Trophoblast cell (in vitro differentiated cells and primary cell): ENCODE measurements at regions not wholly inside any gene's neighbourhood (a gene's known extent, or its start where the extent isn't known, plus 50 kb on each side); places are given as distances from the start of the nearest gene placed in this dataset.

Experiments
- DNase-seq, 2 donors: peaks; one replicate each; pipeline ENCODE4 v3.0.0-alpha.2; 2016
- H2AFZ ChIP-seq: 2 replicates; pipeline ENCODE4 v1.6.1; 2013; ENCODE audit warnings: low read length, moderate library complexity, mild to moderate bottlenecking; ENCODE audit not compliant: insufficient read depth, poor library complexity
- H2AK5ac ChIP-seq: 2 replicates; pipeline ENCODE4 v1.6.1; 2013; ENCODE audit warnings: mild to moderate bottlenecking, low read length
- H2BK120ac ChIP-seq: 2 replicates; pipeline ENCODE4 v1.6.1; 2013; ENCODE audit warnings: low read length, mild to moderate bottlenecking, moderate library complexity; ENCODE audit not compliant: insufficient read depth, poor library complexity
- H2BK12ac ChIP-seq: 2 replicates; pipeline ENCODE4 v1.6.1; 2013; ENCODE audit warnings: mild to moderate bottlenecking, low read length, moderate library complexity
- H2BK5ac ChIP-seq: 2 replicates; pipeline ENCODE4 v1.6.1; 2013; ENCODE audit warnings: low read length, low read depth, moderate library complexity, mild to moderate bottlenecking; ENCODE audit not compliant: poor library complexity
- H3K14ac ChIP-seq: 2 replicates; pipeline ENCODE4 v1.6.1; 2013; ENCODE audit warnings: mild to moderate bottlenecking, low read length
- H3K18ac ChIP-seq: 2 replicates; pipeline ENCODE4 v1.6.1; 2013; ENCODE audit warnings: mild to moderate bottlenecking, low read length
- H3K23ac ChIP-seq: 2 replicates; pipeline ENCODE4 v1.6.1; 2013; ENCODE audit warnings: low read length
- H3K27ac ChIP-seq: 2 replicates; pipeline ENCODE4 v1.5.1; 2013; ENCODE audit warnings: low read depth, mild to moderate bottlenecking, inconsistent platforms, low read length, moderate library complexity
- H3K27me3 ChIP-seq: 2 replicates; pipeline ENCODE4 v1.6.1; 2013; ENCODE audit warnings: inconsistent platforms, mild to moderate bottlenecking, low read length, moderate library complexity; ENCODE audit not compliant: insufficient read depth
- H3K36me3 ChIP-seq, 2 experiments: 1 replicate in 1 of 2; 2 replicates in 1 of 2; pipeline ENCODE4 v1.6.1; 2013; ENCODE audit warnings: low read length in 2 of 2, mild to moderate bottlenecking in 2 of 2, moderate library complexity in 1 of 2; ENCODE audit not compliant: insufficient read depth in 2 of 2, control insufficient read depth in 1 of 2
- H3K4ac ChIP-seq: 2 replicates; pipeline ENCODE4 v1.6.1; 2013; ENCODE audit warnings: low read depth, mild to moderate bottlenecking, low read length, moderate library complexity
- H3K4me1 ChIP-seq, 2 experiments: 1 replicate in 1 of 2; 2 replicates in 1 of 2; pipeline ENCODE4 v1.6.1; 2013; ENCODE audit warnings: low read length in 2 of 2, mild to moderate bottlenecking in 2 of 2, moderate library complexity in 1 of 2; ENCODE audit not compliant: insufficient read depth in 2 of 2, control insufficient read depth in 1 of 2
- H3K4me2 ChIP-seq: 2 replicates; pipeline ENCODE4 v1.6.1; 2013; ENCODE audit warnings: inconsistent platforms, mild to moderate bottlenecking, low read length, moderate library complexity
- H3K4me3 ChIP-seq: 2 replicates; pipeline ENCODE4 v1.5.1; 2013; ENCODE audit warnings: mild to moderate bottlenecking, low read depth, low read length, inconsistent platforms
- H3K79me1 ChIP-seq: one replicate; pipeline ENCODE4 v1.6.1; 2013; ENCODE audit warnings: low read length
- H3K79me2 ChIP-seq: 2 replicates; pipeline ENCODE4 v1.6.1; 2013; ENCODE audit warnings: low read length, mild to moderate bottlenecking; ENCODE audit not compliant: control insufficient read depth, insufficient read depth, poor library complexity
- H3K9ac ChIP-seq: 2 replicates; pipeline ENCODE4 v1.6.1; 2013; ENCODE audit warnings: mild to moderate bottlenecking, low read length
- H3K9me3 ChIP-seq: 2 replicates; pipeline ENCODE4 v1.6.1; 2013; ENCODE audit warnings: low read depth, mild to moderate bottlenecking, control low read depth, inconsistent platforms, low read length; ENCODE audit not compliant: insufficient read depth
- H4K12ac ChIP-seq: 2 replicates; pipeline ENCODE4 v1.6.1; 2013; ENCODE audit warnings: low read depth, mild to moderate bottlenecking, low read length, moderate library complexity
- H4K8ac ChIP-seq: 2 replicates; pipeline ENCODE4 v1.6.1; 2013; ENCODE audit warnings: low read depth, mild to moderate bottlenecking, low read length, moderate library complexity
- H4K91ac ChIP-seq: one replicate; pipeline ENCODE4 v1.6.1; 2013; ENCODE audit warnings: low read depth, mild to moderate bottlenecking, low read length, moderate library complexity
- WGBS: extraction: QIAGEN DNeasy Blood & Tissue Kit; methylation state at CpG from one replicate; pipeline ENCODE4 v1.1.7; 2013; ENCODE audit warnings: missing lambda C conversion rate; ENCODE audit not compliant: insufficient read length, insufficient coverage; ENCODE audit errors: extremely low coverage; 5-methylcytosine and 5-hydroxymethylcytosine counted together

DNA sequence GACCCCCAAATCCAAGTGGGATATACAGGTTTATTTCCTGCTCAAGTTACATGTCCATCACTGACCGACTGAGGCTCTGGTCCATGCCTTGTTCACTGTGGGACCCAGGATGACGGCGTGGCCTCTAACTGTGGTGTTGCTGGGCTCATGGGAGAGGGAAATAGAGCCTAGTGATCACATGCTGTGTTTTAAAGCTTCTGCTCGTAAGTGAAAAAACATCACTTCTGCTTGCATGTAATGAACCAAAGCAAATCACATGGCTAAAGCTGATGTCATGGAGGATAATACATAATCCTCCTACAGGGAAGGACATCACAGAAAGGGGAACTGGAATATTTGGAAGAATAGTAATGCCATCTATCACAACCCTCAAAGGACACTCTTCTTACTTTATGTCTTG lies 107.6 kb downstream of the FASLG start:
- Histone ChIP-seq H3K18ac (no peak overlapping the region), H3K36me3 (no peaks in the 10 kb centered on the region), H2AFZ (no peak overlapping the region), H3K79me2 (no peaks in the 10 kb centered on the region), H3K79me1 (no peaks in the 10 kb centered on the region), H3K27ac (no peak overlapping the region), H3K27me3 (no peaks in the 10 kb centered on the region), H2BK5ac (no peak overlapping the region), H4K91ac (no peak overlapping the region), H3K4me3 (no peak overlapping the region), H3K4ac (no peak overlapping the region), H4K8ac (no peak overlapping the region), H3K4me1 (no peaks in the 10 kb centered on the region), H3K9me3 (no peaks in the 10 kb centered on the region), H3K23ac (no peak overlapping the region), H2BK120ac (no peak overlapping the region), H3K4me2 (no peak overlapping the region), H2AK5ac (no peak overlapping the region), H3K9ac (no peak overlapping the region), H2BK12ac (no peak overlapping the region), H3K14ac (no peak overlapping the region), H4K12ac (no peak overlapping the region)
- DNase-seq: peak in 1 of 2 donors; percentile 28
- WGBS: no CpG with 5 or more reads among the region's 4 CpGs

- no peak overlapping the region for H3K9ac ChIP-seq
- no peaks in the 10 kb centered on the region for H3K79me1 ChIP-seq
- no peak overlapping the region for H3K23ac ChIP-seq
- H4K12ac ChIP-seq: no peak overlapping the region
- no peaks in the 10 kb centered on the region for H3K27me3 ChIP-seq
- H2BK12ac ChIP-seq: no peak overlapping the region
- no peaks in the 10 kb centered on the region for H3K36me3 ChIP-seq
- H2AK5ac ChIP-seq: no peak overlapping the region
- no peak overlapping the region for H4K91ac ChIP-seq
- H3K4ac ChIP-seq: no peak overlapping the region
- no peak overlapping the region for H3K14ac ChIP-seq
- H2BK5ac ChIP-seq: no peak overlapping the region
- H3K9me3 ChIP-seq: no peaks in the 10 kb centered on the region
- peak in 1 of 2 donors; percentile 28 for DNase-seq
- no peak overlapping the region for H3K4me2 ChIP-seq
- no peak overlapping the region for H2BK120ac ChIP-seq
- H4K8ac ChIP-seq: no peak overlapping the region
- no peak overlapping the region for H3K27ac ChIP-seq
- no peaks in the 10 kb centered on the region for H3K4me1 ChIP-seq
- no peak overlapping the region for H3K18ac ChIP-seq
- H2AFZ ChIP-seq: no peak overlapping the region
- H3K4me3 ChIP-seq: no peak overlapping the region
- WGBS: no CpG with 5 or more reads among the region's 1 CpG
- no peaks in the 10 kb centered on the region for H3K79me2 ChIP-seq
These were observed 111.2 kb downstream of the FASLG start for GRCh38 chr1:172770071-172770470.

DNA sequence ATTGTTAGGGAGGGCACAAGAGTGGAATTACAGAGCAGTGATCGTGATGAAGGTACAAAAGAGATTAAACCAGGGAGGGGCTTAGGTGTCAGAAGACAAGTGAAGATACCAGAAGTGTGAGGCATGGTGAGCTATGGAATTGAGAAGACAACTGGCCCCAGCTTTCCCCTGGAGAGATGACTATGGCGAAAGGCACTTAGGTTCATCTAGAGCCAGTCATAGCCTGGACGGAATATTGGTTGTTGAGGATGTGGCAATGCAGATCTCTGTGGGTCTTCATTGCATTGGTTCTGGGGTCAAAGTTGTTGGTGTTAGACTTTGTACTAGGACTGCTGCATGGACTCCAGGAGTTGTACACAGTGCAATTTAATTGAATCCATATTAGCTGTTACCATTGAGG lies 115.7 kb downstream of the FASLG start:
- H3K14ac ChIP-seq: no peak overlapping the region
- no peak overlapping the region for H3K9ac ChIP-seq
- H4K8ac ChIP-seq: no peak overlapping the region
- no peak overlapping the region for H4K12ac ChIP-seq
- peak in 1 of 2 donors; percentile 14 for DNase-seq
- H3K4me1 ChIP-seq: peaks cover 0 to 3% of the 10 kb centered on the region in 2 experiments
- H2AFZ ChIP-seq: no peak overlapping the region
- no peak overlapping the region for H2BK5ac ChIP-seq
- no peak overlapping the region for H2AK5ac ChIP-seq
- H3K4me3 ChIP-seq: no peak overlapping the region
- no peaks in the 10 kb centered on the region for H3K79me1 ChIP-seq
- H3K36me3 ChIP-seq: no peaks in the 10 kb centered on the region
- H2BK12ac ChIP-seq: no peak overlapping the region
- H3K9me3 ChIP-seq: no peaks in the 10 kb centered on the region
- no peak overlapping the region for H3K27ac ChIP-seq
- no CpG with 5 or more reads among the region's 3 CpGs for WGBS
- H3K4me2 ChIP-seq: no peak overlapping the region
- H3K23ac ChIP-seq: no peak overlapping the region
- no peaks in the 10 kb centered on the region for H3K79me2 ChIP-seq
- H3K4ac ChIP-seq: no peak overlapping the region
- H2BK120ac ChIP-seq: no peak overlapping the region
- H3K18ac ChIP-seq: no peak overlapping the region
- H3K27me3 ChIP-seq: no peaks in the 10 kb centered on the region
- H4K91ac ChIP-seq: no peak overlapping the region

GRCh38 chr1:172775606-172776005 lies 116.7 kb downstream of the FASLG start:
- H3K4ac ChIP-seq: no peak overlapping the region
- no peak overlapping the region for H2BK12ac ChIP-seq
- no peaks in the 10 kb centered on the region for H3K27me3 ChIP-seq
- H4K91ac ChIP-seq: no peak overlapping the region
- no peak overlapping the region for H3K9ac ChIP-seq
- no peak overlapping the region for H3K18ac ChIP-seq
- H3K23ac ChIP-seq: no peak overlapping the region
- H2AK5ac ChIP-seq: no peak overlapping the region
- H3K4me3 ChIP-seq: no peak overlapping the region
- no peak overlapping the region for H2AFZ ChIP-seq
- no peak overlapping the region for H3K4me2 ChIP-seq
- no peaks in the 10 kb centered on the region for H3K79me1 ChIP-seq
- H3K79me2 ChIP-seq: no peaks in the 10 kb centered on the region
- no peaks in the 10 kb centered on the region for H3K9me3 ChIP-seq
- H3K4me1 ChIP-seq: peaks cover 0 to 3% of the 10 kb centered on the region in 2 experiments
- H4K8ac ChIP-seq: no peak overlapping the region
- no peak overlapping the region for H2BK120ac ChIP-seq
- WGBS: no CpG with 5 or more reads among the region's 3 CpGs
- no peak overlapping the region for H3K27ac ChIP-seq
- DNase-seq: no peak
- no peak overlapping the region for H4K12ac ChIP-seq
- no peak overlapping the region for H3K14ac ChIP-seq
- H3K36me3 ChIP-seq: no peaks in the 10 kb centered on the region
- no peak overlapping the region for H2BK5ac ChIP-seq
